HepG2 (cell line): ENCODE measurements at regions not wholly inside any gene's neighbourhood (a gene's known extent, or its start where the extent isn't known, plus 50 kb on each side); places are given as distances from the start of the nearest gene placed in this dataset.

Source experiments
- ATAC-seq: fragments of 200-7000 bp; cut with Tn5 transposase; 3 replicates; pipeline ENCODE4 v1.9.1; 2020; ENCODE audit warnings: mild to moderate bottlenecking, moderate library complexity
- BruUV-seq: library from RNA; stranded (reverse); fragments of 400-500 nt; replicated peaks from 2 replicates; lab custom pipeline; 2021; lab: Mats Ljungman, UMichigan
- CTCF ChIA-PET: fragments of 300-600 bp; formaldehyde crosslinking; extraction: SDS; loops from one replicate; lab custom pipeline; 2021; ENCODE audit warnings: low total read pairs, inconsistent platforms, low intra/inter-chr PET ratio; lab: Yijun Ruan, JAX
- POLR2A ChIA-PET: fragments of 350-600 bp; sonication (Branson Sonifier 250); formaldehyde crosslinking; loops from one replicate; lab custom pipeline; 2020; ENCODE audit warnings: antibody characterized with exemption, inconsistent platforms; lab: Yijun Ruan, JAX
- DNase-seq: peaks from one replicate; pipeline ENCODE4 v3.0.0-alpha.2; 2015; ENCODE audit warnings: low spot score
- FAIRE-seq: peaks from 3 replicates; lab custom pipeline; 2011; peaks lifted over from hg19 to GRCh38; lab: Jason Lieb, UNC
- H2AFZ ChIP-seq: one replicate; pipeline ENCODE4 v1.6.1; 2011; ENCODE audit warnings: low read length, inconsistent platforms
- H3K27ac ChIP-seq: fragments of 300-600 bp; 3 replicates; pipeline ENCODE4 v1.8.0; 2011; ENCODE audit warnings: mixed run types, mild to moderate bottlenecking, mixed read lengths, low read length, inconsistent platforms; ENCODE audit not compliant: insufficient read depth; ENCODE audit errors: extremely low read length
- H3K27me3 ChIP-seq, 2 experiments: fragments of 200-600 bp in 1 of 2; 2 replicates in 1 of 2; 3 replicates in 1 of 2; pipeline versions ENCODE4 v1.6.0 to v1.8.0; 2011; ENCODE audit warnings: low read length in 2 of 2, mild to moderate bottlenecking in 2 of 2, moderate library complexity in 2 of 2, inconsistent platforms in 1 of 2; ENCODE audit not compliant: insufficient read depth in 2 of 2, control insufficient read depth in 1 of 2
- H3K36me3 ChIP-seq, 2 experiments: fragments of 200-600 bp in 1 of 2; replicated peaks in 1 of 2; 2 replicates in 1 of 2; 3 replicates in 1 of 2; pipeline versions ENCODE4 v1.5.1 to v1.8.0; 2011; ENCODE audit warnings: low read length in 2 of 2, inconsistent platforms in 1 of 2; ENCODE audit not compliant: insufficient read depth in 2 of 2, control insufficient read depth in 1 of 2
- H3K4me1 ChIP-seq: 2 replicates; pipeline ENCODE4 v1.5.1; 2012; ENCODE audit warnings: low read length, inconsistent platforms; ENCODE audit not compliant: insufficient read depth
- H3K4me2 ChIP-seq: 2 replicates; pipeline ENCODE4 v1.6.0; 2011; ENCODE audit warnings: low read depth, low read length, inconsistent platforms
- H3K4me3 ChIP-seq, 3 experiments: fragments of 200-600 bp in 1 of 3; sonication (generic), shearing (Covaris generic) in 1 of 3; replicated peaks in 1 of 3; 2 replicates each; pipeline ENCODE4 v1.5.1; 2011 to 2016; ENCODE audit warnings: low read length in 3 of 3, inconsistent platforms in 2 of 3, low read depth in 2 of 3, mild to moderate bottlenecking in 2 of 3, control low read depth in 1 of 3, mixed read lengths in 1 of 3; ENCODE audit not compliant: insufficient read depth in 1 of 3
- H3K79me2 ChIP-seq: one replicate; pipeline ENCODE4 v1.6.1; 2011; ENCODE audit warnings: low read length, inconsistent platforms; ENCODE audit not compliant: insufficient read depth
- H3K9ac ChIP-seq: 2 replicates; pipeline ENCODE4 v1.6.0; 2011; ENCODE audit warnings: mild to moderate bottlenecking, low read depth, low read length, inconsistent platforms; ENCODE audit not compliant: insufficient read depth
- H3K9me3 ChIP-seq: 2 replicates; pipeline ENCODE4 v1.5.1; 2012; ENCODE audit warnings: mild to moderate bottlenecking, low read length
- H4K20me1 ChIP-seq: 2 replicates; pipeline ENCODE4 v1.6.0; 2011; ENCODE audit warnings: inconsistent platforms, mild to moderate bottlenecking, low read length, moderate library complexity; ENCODE audit not compliant: insufficient read depth
- ZNF318 ChIP-seq: sonication (generic); formaldehyde crosslinking; IDR thresholded peaks from 2 replicates; pipeline ENCODE4 v1.4.0; 2020; ENCODE audit warnings: mild to moderate bottlenecking, missing genetic modification reagents
- WGBS: methylation state at CpG from one replicate; pipeline ENCODE4 v1.1.6; 2017; ENCODE audit warnings: low lambda C conversion rate; 5-methylcytosine and 5-hydroxymethylcytosine counted together
- in situ Hi-C: cut with HindIII; loops from 2 replicates; pipeline ENCODE4 v1.10.0; 2017; ENCODE audit warnings: low pct_unique_long_range_greater_than_20kb; ENCODE audit not compliant: extremely low pct_ligation_motif_present
- intact Hi-C: fragments of 100-400 bp; cut with micrococcal nuclease; formaldehyde crosslinking; loops from one replicate; pipeline ENCODE4 v1.10.0; 2022; ENCODE audit not compliant: unreplicated experiment
- TF ChIP-seq, protein P1 (sequence below): sonication (generic); formaldehyde crosslinking; IDR thresholded peaks from 2 replicates; pipeline ENCODE4 v1.4.0; 2020; ENCODE audit warnings: missing genetic modification reagents

GRCh38 chr10:4671451-4672145 is 154.4 kb upstream of the AKR1E2 start:
- in situ Hi-C loops, result no loop called here
- TF ChIP-seq ZNF318 (CRISPR knock-in tag), result no peak
- TF ChIP-seq, protein P1, sequence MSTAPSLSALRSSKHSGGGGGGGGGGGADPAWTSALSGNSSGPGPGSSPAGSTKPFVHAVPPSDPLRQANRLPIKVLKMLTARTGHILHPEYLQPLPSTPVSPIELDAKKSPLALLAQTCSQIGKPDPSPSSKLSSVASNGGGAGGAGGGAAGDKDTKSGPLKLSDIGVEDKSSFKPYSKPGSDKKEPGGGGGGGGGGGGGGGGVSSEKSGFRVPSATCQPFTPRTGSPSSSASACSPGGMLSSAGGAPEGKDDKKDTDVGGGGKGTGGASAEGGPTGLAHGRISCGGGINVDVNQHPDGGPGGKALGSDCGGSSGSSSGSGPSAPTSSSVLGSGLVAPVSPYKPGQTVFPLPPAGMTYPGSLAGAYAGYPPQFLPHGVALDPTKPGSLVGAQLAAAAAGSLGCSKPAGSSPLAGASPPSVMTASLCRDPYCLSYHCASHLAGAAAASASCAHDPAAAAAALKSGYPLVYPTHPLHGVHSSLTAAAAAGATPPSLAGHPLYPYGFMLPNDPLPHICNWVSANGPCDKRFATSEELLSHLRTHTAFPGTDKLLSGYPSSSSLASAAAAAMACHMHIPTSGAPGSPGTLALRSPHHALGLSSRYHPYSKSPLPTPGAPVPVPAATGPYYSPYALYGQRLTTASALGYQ, result no peak
- FAIRE-seq, result no peak
- no TSS peak for BruUV-seq
- CTCF ChIA-PET, result no interaction called here
- intact Hi-C loops, result no loop called here
- no peak for DNase-seq
- no peak overlapping the region for H3K9ac ChIP-seq
- H2AFZ ChIP-seq, result no peak overlapping the region
- H4K20me1 ChIP-seq, result no peaks in the 10 kb centered on the region
- POLR2A ChIA-PET, result no interaction called here
- no peak for ATAC-seq
- H3K27ac ChIP-seq, result no peak overlapping the region
- H3K4me1 ChIP-seq, result no peaks in the 10 kb centered on the region
- WGBS, result 8% methylated on average over 9 of the region's 9 CpGs
- no peaks in the 10 kb centered on the region for H3K36me3 ChIP-seq
- no peak overlapping the region for H3K4me2 ChIP-seq
- H3K9me3 ChIP-seq, result no peaks in the 10 kb centered on the region
- peaks cover 0 to 5% of the 10 kb centered on the region in 2 experiments; a peak in 1 of 5 replicates for H3K27me3 ChIP-seq
- H3K79me2 ChIP-seq, result no peaks in the 10 kb centered on the region
- H3K4me3 ChIP-seq, result no peak overlapping the region
